NCI-H526 (cell line): ENCODE measurements at regions not wholly inside any gene's neighbourhood (a gene's known extent, or its start where the extent isn't known, plus 50 kb on each side); places are given as distances from the start of the nearest gene placed in this dataset.

Experiments
- DNase-seq, 2 experiments: peaks; one replicate each; lab custom pipeline; 2025; lab: John Stamatoyannopoulos, UW

DNA sequence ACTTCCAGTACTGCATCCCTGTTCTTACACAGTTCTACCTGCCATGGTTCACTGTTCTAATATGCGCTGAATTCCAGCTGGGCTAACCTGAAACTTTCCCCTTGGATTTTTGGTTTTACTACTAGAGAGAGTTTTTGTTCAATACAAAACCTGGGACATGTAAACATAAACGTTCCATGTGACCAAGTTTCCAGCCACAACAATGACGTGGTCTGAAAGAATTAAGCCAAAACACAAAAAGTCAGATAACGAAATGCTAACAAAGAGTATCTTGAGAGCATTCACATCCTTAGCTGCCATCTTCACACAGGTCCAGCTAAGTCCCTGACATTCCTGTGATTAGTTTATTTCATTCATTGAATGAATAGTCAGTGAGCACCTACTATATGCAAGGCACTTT, 467.0 kb upstream of the PKDCC start:
- DNase-seq, result no peak

DNA sequence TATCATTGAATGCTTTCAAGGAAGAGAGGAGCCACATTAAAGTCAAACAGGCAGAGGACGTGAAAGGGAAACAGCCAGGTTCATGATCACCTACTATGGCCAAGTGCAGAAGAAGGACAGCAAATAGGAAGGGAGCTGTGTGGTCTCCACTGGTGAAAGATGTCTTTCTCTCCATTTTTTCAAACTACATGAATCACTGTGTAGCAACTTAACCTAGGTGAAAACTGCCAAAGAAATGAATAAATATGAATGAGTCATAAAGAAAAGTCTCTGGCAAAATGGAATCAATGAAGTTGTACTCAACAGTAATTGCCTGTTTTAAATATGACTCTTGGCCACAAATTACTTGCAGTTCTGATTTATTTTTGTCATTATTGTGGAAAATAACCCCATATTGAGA, 452.6 kb upstream of the PKDCC start:
- no peak for DNase-seq

DNA sequence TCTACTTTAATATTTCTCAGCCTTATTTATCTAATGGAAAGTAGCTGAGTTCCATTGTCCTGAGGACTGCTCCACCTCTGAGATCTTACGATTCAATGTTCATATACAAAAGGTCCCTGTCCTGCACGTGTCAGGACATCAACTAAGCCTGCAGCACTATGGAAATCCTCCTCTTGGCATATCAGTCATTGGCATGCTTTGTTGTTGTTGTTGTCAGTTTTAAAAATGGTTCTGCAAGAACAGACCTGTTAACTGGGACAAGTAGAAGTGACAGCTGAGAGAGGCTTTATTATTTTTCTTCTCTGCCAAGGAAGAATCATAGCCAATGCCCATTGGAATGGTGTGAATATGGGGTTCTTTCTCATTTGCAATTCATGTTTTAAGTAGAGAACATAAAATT, 450.1 kb upstream of the PKDCC start:
- DNase-seq, result no peak

DNA sequence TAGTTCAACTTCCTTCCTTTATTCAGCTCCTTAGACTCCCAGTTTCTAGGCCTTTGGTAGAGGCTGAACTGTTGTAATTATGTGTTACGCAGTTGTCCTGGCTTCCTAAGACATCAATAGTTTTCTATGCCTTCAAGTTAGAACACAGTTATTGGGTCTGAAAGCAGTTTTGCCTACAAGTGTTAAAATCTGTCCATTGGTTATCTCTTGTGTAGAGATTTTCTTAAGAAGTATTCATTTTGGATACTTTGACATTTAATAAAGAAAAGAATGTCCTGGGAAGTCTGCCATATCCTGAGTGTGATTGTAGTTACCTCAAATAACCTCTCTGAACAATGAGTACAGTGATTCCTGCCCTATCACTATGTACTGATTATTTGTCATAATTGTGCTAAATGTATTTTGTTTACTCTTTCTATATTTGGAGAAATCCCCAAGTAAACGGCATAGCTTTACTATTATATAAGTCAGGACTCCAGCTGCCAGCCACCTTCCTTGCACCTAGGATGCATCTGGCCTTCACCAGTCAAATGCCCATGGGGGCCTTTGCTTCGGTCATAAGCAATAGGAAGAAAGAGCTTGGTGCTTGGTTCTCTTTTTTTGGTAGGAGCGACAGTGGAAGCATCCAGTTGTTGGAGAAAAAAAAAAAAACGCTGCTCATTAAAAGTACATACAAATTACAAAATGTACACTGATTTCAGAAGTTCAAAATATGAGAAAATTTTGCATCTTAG, 449.5 kb upstream of the PKDCC start:
- no peak for DNase-seq

DNA sequence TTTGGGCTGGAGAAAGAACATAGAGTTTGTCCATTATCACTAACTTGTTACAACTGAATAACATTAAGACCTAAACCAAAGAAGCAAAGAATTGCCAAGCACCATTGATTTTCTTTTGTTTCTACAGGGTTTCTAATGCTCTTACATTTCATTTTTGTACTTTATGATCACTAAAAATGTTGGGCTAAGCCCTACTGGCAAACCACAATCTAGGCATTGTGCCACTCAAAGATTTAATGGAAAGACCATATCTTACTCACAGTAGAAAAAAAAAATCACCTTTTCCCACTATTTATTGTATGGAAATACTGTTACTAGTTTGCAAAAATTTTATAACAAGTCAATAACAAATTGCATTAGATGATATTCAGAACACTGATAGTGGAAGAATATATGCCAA, 447.4 kb upstream of the PKDCC start:
- no peak for DNase-seq

DNA sequence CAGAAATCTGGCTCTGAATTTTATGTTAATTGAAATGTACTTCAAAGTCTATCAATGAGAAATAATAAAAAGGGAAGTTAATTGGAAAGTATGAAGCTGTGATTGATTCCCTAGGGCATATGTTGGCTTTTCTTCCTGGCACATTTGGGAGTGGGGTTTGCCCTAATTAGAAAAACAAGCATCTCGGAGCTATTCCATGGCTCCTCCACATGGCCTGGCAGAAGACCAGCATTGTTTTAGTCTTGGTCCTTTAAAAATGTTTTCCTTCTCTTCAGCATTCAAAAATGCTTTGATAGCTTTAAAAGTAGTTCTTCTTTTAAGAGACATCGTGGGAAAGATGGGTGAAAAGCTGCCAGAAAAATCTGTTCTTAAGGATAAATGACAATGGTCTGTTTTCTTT, 445.5 kb upstream of the PKDCC start:
- no peak for DNase-seq

DNA sequence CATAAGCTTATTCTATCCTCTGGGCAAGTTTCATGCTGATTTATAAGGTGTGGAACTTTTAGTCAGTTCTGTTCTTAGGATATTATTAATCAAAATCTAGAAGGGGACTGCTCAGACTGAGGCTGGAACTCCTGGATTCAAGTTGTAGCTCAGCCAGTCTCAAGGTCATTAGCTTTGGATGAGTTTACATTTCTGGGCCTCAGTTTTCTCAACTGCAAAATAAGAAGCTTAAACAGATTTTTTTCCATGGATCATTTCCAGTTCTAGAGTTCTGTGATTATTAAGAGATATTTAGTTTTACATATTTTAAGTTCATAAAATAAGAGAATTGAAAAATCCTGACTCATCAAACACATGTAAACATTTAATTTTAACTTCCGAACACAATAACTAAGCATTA, 442.5 kb upstream of the PKDCC start:
- no peak for DNase-seq

DNA sequence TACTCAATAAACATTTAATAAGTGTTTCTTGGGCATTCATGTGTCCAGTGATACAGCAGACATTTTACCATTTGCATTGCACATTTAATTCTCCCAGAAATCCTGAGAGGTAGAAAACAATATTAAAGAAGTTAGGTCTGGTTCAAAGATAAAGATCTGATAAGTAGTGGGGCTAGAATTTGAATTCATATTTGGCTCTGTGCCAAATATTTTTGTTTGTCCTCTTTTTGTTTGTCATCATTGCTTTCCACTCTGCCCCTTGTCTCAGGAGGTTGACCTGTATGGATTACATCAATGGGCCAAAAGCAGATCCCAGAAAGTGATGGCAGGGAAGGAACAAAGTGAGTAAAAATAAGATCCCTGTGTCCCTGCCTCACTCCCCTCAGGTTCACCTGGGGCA, 441.9 kb upstream of the PKDCC start:
- no peak for DNase-seq

DNA sequence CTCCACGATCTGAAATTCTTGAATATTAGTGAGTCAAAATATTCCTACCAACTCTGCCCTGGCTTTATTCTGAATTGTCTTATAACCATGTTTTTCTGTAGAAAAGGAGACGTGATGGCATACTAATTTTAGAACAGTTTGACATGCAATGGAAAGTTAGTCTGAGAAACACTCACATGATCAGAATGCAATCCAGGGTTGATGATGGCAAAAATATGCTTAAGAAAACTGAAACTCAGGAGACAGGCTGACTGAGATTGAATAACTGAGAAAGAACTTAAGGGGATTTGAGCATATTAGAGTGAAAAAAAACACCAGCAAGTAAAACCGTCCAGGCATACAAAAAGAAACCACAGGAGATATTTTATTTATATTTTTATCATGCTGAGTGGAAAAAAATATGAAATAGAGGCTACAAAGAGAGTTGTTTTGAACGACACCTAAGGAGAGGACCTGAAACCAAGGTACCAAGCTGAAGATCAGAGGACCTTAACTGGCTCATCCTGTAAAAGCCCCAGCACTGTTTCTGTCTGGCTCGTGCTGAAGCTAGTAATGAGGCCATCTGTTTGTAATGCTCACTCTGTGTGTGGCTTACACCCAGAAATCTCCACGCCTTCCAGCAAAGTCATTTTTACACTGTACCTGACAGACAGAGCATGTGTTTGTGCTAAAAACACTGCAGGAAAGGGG, 437.2 kb upstream of the PKDCC start:
- DNase-seq, result no peak

DNA sequence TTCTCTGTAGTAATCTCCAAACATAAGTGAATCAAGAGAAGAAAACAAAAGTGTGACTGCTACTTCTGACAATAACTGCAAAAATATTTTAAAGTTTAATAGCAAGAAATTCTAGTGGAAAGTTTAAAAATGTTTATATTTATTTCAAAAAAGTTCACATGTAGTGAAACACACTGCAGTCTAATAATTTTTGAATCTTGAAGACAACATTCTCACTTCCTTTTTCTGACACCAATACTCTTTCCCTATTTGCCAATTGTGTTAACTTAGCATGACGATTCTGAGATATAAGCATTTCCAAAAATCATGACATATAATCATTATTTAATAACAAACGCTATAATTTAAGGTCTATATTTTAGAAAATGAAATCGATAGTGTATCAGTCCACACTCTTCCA, 429.1 kb upstream of the PKDCC start:
- DNase-seq, result no peak

DNA sequence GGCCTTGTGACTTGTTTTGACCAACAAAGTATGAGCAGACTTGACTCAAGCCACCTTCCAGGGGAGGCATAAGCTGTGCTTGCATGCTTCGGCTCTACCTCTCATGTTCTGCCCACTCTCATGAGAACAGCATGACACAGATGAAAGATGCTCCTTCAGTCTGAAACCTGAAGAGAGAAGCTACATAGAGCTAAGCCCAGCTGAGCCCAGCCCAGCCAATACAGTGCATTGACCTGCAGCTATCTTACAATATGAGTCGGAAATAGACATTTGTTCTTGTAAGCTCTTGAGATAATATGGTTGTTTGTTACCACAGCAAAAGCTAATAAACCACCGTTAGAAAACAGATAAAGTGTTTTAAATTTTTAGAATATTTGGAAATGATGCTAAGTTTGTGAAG, 426.7 kb upstream of the PKDCC start:
- DNase-seq, result no peak

DNA sequence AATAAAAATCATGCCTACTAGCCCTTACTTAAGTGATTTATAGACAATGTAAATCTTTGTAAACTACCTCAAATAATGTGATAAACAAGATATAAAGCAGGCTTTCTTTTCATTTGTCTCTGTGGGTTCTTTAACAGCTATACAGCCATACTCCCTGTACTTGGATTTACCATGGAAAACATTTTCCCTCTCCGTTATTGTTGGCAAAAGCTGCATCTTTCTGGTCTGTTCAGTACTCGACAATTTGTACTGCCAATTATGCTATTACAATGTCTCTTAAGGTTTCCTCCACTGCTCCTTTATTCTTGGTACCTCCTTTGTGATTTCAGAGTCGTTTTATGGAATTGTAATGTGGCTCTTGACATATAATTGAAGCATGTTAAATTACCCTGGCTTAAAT, 426.3 kb upstream of the PKDCC start:
- DNase-seq, result no peak

DNA sequence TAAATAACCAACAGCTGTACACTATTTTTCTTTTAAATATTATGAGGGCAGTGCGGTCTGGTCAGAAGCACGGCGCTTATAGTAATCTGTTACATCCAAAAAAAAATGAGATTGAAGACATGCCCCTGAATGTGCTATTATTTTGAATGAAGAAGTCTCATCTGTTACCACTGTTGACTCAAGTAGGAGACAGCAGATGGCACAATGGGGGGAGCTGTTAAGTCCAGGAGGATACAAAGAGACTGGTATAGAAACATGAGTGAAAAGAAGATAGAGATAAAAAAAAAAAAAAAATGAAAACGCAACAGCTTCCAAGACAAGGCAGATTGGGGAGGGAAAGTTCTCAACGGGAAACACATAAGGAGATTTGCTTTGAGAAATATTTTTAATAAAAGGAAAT, 425.5 kb upstream of the PKDCC start:
- no peak for DNase-seq

DNA sequence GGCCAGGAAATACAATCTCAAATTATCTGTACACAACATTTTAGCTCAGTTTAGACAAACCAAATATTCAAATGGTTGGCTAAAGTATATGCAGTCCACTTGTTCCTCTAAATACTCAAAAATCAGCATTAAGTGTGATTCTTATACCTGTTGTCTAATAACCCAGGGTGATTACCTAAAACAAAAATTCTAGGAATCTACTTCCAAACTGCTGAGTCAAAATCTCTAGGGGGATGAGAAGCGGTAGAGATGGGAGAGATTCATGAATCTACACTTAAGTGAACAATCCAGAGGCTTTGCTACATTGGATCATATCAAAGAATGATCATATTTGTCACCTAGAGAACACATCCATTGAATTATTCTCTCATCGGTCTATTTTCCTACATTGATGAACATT, 420.9 kb upstream of the PKDCC start:
- DNase-seq, result no peak

DNA sequence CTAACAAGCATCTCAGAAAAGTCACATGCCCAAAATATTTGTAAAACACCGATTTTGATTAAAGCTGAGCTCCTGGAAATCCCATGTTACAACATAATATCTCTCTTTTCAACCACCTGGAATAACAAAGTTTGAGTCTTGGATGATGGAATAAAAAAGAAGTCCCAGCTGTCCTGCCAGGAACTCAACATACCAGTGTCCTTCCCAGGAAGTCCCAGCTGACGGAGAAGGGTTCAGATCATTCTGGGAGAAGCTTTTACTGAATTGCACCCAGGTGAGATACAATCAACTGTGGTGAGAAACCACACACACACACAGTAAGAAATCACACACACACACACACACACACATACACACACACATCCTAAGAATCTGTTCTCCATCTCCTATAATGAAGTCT, 413.1 kb upstream of the PKDCC start:
- no peak for DNase-seq

DNA sequence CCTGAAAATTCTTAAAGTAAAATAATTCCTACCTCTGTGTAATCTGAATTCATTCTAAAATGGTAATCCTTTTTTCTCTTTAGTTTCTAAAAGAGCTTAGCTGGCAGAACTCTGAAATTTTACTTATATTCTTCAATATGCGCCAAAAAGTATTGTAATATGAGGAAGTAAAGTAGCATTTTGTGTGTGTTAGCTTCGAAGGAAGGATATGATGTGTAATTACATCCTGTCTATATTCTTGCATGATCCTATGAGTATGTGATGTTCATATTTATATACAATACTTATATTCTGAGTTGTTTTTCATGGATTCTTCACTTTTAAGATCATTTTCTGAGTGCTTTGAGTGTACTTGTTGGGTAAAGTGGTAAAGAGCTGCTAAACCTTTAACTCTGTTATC, 402.9 kb upstream of the PKDCC start:
- DNase-seq, result no peak

DNA sequence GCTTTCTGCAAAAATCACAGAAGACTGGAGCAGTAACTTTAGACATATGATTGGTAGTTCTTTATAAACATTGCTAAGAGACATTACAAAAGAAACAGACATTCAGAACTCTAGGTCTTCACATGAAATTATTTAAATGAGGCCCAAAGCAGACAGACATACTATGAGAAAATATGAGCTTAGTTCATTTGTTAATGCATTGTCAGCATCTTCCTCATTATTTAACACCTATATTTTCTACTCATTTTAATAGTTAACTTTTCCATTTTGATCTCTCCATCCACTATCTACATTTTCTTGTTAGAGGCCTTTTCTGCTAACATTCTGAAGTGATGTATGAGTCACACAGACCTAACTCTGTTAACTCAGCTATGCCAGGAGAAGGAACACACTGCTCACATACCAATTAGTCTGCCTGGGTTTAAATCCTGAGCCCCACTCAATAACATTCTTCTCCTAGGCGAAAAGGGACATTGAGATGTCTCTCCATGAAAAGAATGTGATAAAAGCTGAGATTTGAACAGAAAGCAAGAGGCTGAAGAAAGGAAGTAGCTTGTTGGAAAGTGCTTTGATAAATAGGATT, 400.3 kb upstream of the PKDCC start:
- DNase-seq, result no peak

DNA sequence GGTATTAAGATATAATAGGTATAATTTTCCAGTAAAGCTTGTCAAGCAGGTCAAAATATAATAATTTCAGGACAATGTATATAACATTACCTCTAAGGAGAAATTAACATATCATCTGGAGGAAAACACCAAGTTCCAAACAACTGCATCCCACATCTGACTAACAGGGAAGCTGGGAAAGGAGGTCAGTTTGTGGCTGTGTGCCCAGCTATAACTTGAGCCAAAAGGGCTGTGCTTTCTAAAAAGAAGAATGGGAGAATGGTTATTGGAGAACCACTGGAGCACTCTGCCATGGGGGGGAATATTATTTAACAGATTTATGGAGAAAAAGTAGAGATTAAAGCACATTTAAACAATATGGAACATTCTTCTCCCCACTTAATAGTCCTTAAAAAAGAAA, 390.6 kb upstream of the PKDCC start:
- no peak for DNase-seq

DNA sequence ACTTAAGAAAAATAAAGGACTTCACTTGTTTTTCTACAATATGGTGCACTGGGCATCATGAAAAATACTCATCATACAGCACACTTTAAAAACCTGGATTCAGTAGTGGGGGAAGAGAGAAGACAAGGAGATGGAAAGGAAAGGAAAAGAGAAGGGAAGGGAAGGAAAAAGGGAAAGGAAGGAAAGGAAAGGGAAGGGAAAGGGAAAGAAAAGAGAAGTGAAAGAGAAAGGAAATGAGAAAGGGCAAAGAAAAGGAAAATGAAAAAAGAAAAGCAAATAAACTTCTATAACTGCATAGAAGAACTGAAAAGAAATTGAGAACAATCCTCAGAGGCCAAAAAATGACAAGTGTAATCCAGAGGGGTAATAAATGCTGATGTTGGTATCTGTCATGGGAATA, 388.1 kb upstream of the PKDCC start:
- no peak for DNase-seq

DNA sequence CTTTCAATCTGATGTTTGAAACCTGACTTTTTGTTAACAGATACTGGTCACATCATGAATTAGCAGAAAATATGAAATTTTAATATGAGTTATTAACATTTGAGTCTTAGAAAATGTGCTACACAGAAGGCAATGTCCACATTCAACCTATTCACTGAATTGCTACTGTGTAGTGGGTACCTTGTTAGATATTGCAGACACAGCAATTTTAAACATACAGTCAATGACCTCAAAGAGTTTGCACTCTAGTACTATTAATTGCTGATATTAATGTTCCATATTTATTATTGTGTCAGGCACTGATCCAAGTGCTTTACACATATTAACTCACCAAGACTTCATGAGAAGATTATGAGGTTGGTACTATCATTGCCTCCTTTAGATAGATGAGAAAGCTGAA, 385.4 kb upstream of the PKDCC start:
- no peak for DNase-seq

DNA sequence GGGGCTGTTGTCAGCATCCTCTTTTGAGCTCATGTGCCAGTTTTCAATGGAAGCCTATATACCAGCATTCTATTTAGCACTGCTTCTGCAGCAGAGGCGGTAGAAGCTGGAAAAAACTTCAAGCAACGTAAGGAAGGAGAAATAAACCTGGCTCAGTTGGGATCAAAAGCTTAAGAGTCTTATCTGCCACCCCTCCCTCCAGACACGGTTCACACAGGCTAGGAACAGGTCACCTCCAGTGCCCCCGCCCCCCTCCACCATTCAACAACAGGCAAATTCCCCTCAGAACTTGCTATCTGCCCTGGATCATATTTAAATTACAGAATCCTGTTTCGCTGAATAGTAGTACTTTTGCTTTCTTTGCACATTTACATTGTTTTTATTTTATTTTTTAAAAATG, 384.8 kb upstream of the PKDCC start:
- DNase-seq, result no peak

DNA sequence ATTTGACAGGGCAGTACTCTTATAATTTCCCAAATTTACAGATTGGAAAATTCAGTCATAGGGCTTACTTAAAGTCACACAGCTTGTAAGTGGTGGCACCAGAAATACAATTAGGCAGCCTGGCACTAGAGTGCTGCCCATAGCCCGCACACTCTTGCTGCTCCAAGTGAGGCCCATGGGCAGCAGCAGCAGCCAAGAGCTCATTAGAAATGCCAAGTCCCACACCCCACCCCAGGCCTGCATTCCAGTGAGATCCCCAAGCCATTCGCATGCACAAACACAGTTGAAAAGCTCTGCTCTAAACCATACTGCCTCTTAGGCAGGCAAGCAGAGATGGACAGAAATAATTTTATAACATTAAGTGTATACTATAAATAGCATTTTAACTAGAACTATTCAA, 379.3 kb upstream of the PKDCC start:
- DNase-seq, result no peak

DNA sequence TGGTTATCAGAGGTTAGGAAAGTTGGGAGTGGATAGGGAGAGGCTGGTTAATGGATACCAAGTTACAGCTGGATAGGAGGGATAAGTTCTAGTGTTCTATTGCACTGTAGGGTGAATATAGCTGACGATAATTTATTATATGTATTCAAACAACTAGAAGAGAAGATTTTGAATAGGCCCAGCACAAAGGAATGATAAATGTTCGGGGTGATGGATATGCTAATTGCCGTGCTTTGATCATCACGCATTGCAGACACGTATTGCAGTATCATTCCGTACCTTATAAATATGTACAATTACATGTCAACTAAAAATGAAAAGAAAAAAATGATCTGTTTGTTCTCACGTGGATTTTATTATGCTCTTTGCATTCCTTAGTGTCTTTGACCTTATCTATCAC, 369.2 kb upstream of the PKDCC start:
- no peak for DNase-seq

DNA sequence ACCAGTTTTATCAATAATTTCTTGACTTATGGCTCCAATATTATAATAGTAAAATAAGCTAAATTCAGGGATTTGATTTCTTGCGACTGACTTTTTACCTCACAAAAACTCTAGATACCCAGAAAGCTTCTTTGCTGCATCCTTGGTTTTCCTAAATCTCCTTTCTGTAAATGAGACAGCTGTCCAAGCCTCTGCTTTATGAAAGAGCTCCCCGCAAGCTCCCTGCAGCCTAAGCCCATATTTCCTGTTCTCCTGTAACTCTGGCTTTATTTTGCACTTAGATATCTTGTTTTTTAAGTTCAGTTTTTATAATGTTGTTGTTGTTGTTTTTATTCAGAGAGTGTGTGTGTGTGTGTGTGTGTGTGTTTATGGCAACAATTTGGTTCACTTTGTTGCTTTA, 361.7 kb upstream of the PKDCC start:
- no peak for DNase-seq
